Stimulated activated CD8-positive, alpha-beta memory T cell treated with anti-CD3 and anti-CD28 coated beads, Interleukin-15, amount 100 ng/mL, for 48 hours (primary cell): ENCODE measurements at regions not wholly inside any gene's neighbourhood (a gene's known extent, or its start where the extent isn't known, plus 50 kb on each side); places are given as distances from the start of the nearest gene placed in this dataset.
"Not testable (repeated sequence)": the region's sequence is repeated elsewhere in the genome, so short reads cannot be mapped to it uniquely, and the experiment has no call there.

Experiments used
- DNase-seq, 2 donors: peaks; one replicate each; pipeline ENCODE4 v3.0.0-alpha.2; 2020; ENCODE audit warnings: low read depth in 2 of 2

- DNase-seq = no peak
These were observed 258.7 kb upstream of the CTNNB1 start for GRCh38 chr3:40940651-40941050.

GRCh38 chr3:40947022-40947421, 252.3 kb upstream of the CTNNB1 start:
- not testable (repeated sequence) for DNase-seq

GRCh38 chr3:40949347-40949746, 250.0 kb upstream of the CTNNB1 start:
- DNase-seq = not testable (repeated sequence)

- DNase-seq = no peak
These were observed 247.7 kb upstream of the CTNNB1 start for GRCh38 chr3:40951636-40952035.

GRCh38 chr3:40961104-40961857, 238.0 kb upstream of the CTNNB1 start:
- DNase-seq = no peak

GRCh38 chr3:40962721-40963120, 236.6 kb upstream of the CTNNB1 start:
- DNase-seq = no peak

- no peak for DNase-seq
These were observed 230.6 kb upstream of the CTNNB1 start for GRCh38 chr3:40968666-40969065.

- no peak for DNase-seq
These were observed 230.0 kb upstream of the CTNNB1 start for GRCh38 chr3:40969341-40969740.

GRCh38 chr3:40969756-40970466, 229.4 kb upstream of the CTNNB1 start:
- DNase-seq = no peak

- peak; percentile 27 to 50 for DNase-seq
These were observed 227.8 kb upstream of the CTNNB1 start for GRCh38 chr3:40971191-40972168.

GRCh38 chr3:40972350-40972749, 227.0 kb upstream of the CTNNB1 start:
- DNase-seq = no peak

GRCh38 chr3:40973141-40973540, 226.2 kb upstream of the CTNNB1 start:
- DNase-seq = no peak

- no peak for DNase-seq
These were observed 223.6 kb upstream of the CTNNB1 start for GRCh38 chr3:40975711-40976121.

GRCh38 chr3:40976241-40976640, 223.1 kb upstream of the CTNNB1 start:
- no peak for DNase-seq

- DNase-seq = no peak
These were observed 220.9 kb upstream of the CTNNB1 start for GRCh38 chr3:40978442-40978841.

- DNase-seq = no peak
These were observed 219.3 kb upstream of the CTNNB1 start for GRCh38 chr3:40979962-40980361.

- DNase-seq = peak in 1 of 2 donors; percentile 31
These were observed 218.8 kb upstream of the CTNNB1 start for GRCh38 chr3:40980467-40980866.

- no peak for DNase-seq
These were observed 214.1 kb upstream of the CTNNB1 start for GRCh38 chr3:40985195-40985594.

GRCh38 chr3:40988468-40988867, 210.8 kb upstream of the CTNNB1 start:
- DNase-seq = no peak

- DNase-seq = no peak
These were observed 209.9 kb upstream of the CTNNB1 start for GRCh38 chr3:40989141-40990061.

GRCh38 chr3:40990062-40990456, 209.2 kb upstream of the CTNNB1 start:
- DNase-seq = no peak
